Heart left ventricle (tissue), 13 donors: ENCODE measurements at regions not wholly inside any gene's neighbourhood (a gene's known extent, or its start where the extent isn't known, plus 50 kb on each side); places are given as distances from the start of the nearest gene placed in this dataset.

Experiments used
- CTCF ChIP-seq, 12 donors: fragments of 200-600 bp; sonication (generic) in 4 of 12; IDR thresholded peaks; one replicate each; pipeline versions ENCODE4 v1.5.0 to v1.8.0; 2018 to 2022; ENCODE audit warnings: antibody characterized with exemption in 12 of 12, mild to moderate bottlenecking in 5 of 12
- POLR2A ChIP-seq, 2 donors: fragments of 450-650 bp; IDR thresholded peaks; one replicate each; pipeline ENCODE4 v1.6.1; 2017; ENCODE audit warnings: antibody characterized with exemption in 2 of 2, mild to moderate bottlenecking in 2 of 2, moderate library complexity in 2 of 2
- donor health status: ischemic (EF 13 %, LVEDD 7.1; RV severe dilation, severe dysfunction).
- donor health status: DM: no; HTN: yes; CAD: no.
- donor health status: DM: no; HTN: no; CAD: no.
- donor health status: ischemic (EF 25% LVEDD 6.9; RV normal size, moderate dysfunction).
- donor health status: ischemic (EF 25% LVEDD 5.7; RV mildly dilated, moderate dysfunction).
- donor health status: ischemic (EF 35%, LVEDD 5.7; RV mildly dilated, moderate dysfunction).
- donor health status: nonischemic (EF 11% LVEDD 7.7; RV severe dilation, severe dysfunction).
- donor health status: DM: yes; HTN: yes; CAD: no.
- donor health status: PGD.
- donor health status: ischemic (EF 29% LVEDD 5.4; RV normal size, mild dysfunction).
- donor health status: nonischemic (EF 23%, LVEDD 6.1; RV moderate dilation, normal function).

- TF ChIP-seq POLR2A (IDR thresholded peaks at IDR 0.05) (no peak), CTCF (IDR thresholded peaks at IDR 0.05) (no peak)
Observed at GRCh38 chr11:37170311-37170710, 572.3 kb upstream of the RAG2 start.
